Activated T-cell treated with anti-CD3 and anti-CD28 coated beads, Interleukin-2, amount 50 U/mL, for 72 hours (primary cell): ENCODE measurements at regions not wholly inside any gene's neighbourhood (a gene's known extent, or its start where the extent isn't known, plus 50 kb on each side); places are given as distances from the start of the nearest gene placed in this dataset.

Source experiments
- ATAC-seq, 2 donors: fragments of 150-1000 bp; cut with Tn5 transposase; replicated peaks in 1 of 2; 2 replicates each; pipeline ENCODE4 v1.10.0; 2021; ENCODE audit warnings: moderate library complexity in 2 of 2, mild to moderate bottlenecking in 1 of 2
- DNase-seq, 2 donors: peaks; one replicate each; pipeline ENCODE4 v3.0.0; 2021 to 2022; ENCODE audit warnings: mixed read lengths in 1 of 2
- H3K27ac Mint-ChIP-seq: one replicate; pipeline ENCODE4 v1.8.0; 2022; ENCODE audit warnings: mild to moderate bottlenecking, moderate library complexity, mixed read lengths
- H3K27me3 Mint-ChIP-seq: one replicate; pipeline ENCODE4 v1.8.0; 2022; ENCODE audit warnings: low read depth, mixed read lengths
- H3K36me3 Mint-ChIP-seq, 2 donors: one replicate each; pipeline ENCODE4 v1.8.0; 2022; ENCODE audit warnings: mixed read lengths in 2 of 2, mild to moderate bottlenecking in 1 of 2; ENCODE audit not compliant: insufficient read depth in 2 of 2
- H3K4me1 Mint-ChIP-seq: one replicate; pipeline ENCODE4 v1.8.0; 2022; ENCODE audit warnings: low read depth, mixed read lengths
- H3K4me3 Mint-ChIP-seq, 2 donors: one replicate each; pipeline ENCODE4 v1.8.0; 2022; ENCODE audit warnings: mild to moderate bottlenecking in 2 of 2, mixed read lengths in 2 of 2, moderate library complexity in 2 of 2
- H3K9me3 Mint-ChIP-seq, 2 donors: one replicate each; pipeline ENCODE4 v1.8.0; 2022; ENCODE audit warnings: mixed read lengths in 2 of 2

DNA sequence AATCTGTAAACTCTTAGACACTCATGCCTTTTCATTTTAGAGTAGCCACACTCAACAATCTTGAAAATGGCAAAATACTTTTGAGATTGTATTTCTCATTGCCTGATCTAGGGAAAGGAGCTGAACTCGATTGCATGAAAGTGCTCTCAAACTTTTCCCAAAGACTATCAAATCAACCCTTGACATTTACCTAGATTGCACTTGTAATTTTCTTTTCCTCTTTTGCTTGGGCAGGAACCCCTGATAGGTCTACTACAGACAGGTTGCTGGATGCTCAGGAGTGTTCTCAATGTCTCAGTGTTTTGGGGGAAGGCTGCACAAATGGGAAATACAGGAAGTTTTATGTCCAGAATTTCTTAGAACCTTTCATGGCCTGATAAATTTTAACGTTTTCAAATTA lies 468.0 kb upstream of the GJE1 start:
- Mint-ChIP-seq H3K4me3 (no peak overlapping the region), H3K36me3 (no peaks in the 10 kb centered on the region), H3K27me3 (no peaks in the 10 kb centered on the region), H3K9me3 (no peaks in the 10 kb centered on the region), H3K4me1 (no peaks in the 10 kb centered on the region), H3K27ac (no peak overlapping the region)
- ATAC-seq = no peak
- DNase-seq = no peak

DNA sequence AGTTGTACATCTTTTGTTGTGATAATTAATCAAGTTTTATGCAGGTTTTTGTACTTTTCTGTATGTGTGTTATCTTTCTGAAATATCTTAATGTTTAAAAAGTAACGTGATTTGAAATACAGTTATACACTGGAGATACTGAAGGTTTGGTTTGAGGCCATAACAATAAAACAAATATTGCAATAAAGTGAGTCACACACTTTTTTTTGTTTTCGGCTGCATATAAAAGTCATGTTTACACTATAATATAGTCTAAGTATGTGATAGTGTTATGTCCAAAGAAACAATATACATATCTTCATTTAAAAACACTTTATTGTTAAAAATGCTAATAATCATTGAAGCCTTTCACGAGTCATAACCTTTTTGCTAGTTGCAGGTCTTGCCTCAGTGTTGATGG lies 473.1 kb upstream of the GJE1 start:
- ATAC-seq = no peak
- Mint-ChIP-seq H3K4me1 (no peaks in the 10 kb centered on the region), H3K27ac (no peak overlapping the region), H3K36me3 (no peaks in the 10 kb centered on the region), H3K9me3 (no peaks in the 10 kb centered on the region), H3K4me3 (no peak overlapping the region), H3K27me3 (no peaks in the 10 kb centered on the region)
- DNase-seq = no peak

DNA sequence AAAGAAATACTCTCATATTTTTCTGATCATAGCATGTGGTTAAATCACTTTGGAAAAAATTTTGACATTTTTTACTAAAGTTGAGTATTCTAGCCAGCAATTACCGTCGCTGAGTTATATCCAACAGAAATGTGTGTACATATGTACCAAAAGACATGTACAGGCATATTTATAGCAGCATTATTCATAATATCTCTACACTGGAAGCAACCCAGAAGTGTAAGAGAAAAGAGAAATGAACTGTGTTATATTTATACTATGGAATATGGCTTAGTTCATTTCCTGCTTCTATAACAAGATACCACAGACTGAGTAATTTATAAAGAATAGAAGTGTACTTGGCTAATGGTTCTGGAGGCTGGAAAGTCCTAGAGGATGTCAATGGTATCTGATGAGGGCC lies 474.0 kb upstream of the GJE1 start:
- no peak for ATAC-seq
- DNase-seq = no peak
- no peaks in the 10 kb centered on the region for H3K4me1 Mint-ChIP-seq
- H3K27ac Mint-ChIP-seq = no peak overlapping the region
- peaks cover 0 to 2% of the 10 kb centered on the region in 2 donors for H3K9me3 Mint-ChIP-seq
- no peaks in the 10 kb centered on the region for H3K27me3 Mint-ChIP-seq
- H3K4me3 Mint-ChIP-seq = no peak overlapping the region
- H3K36me3 Mint-ChIP-seq = no peaks in the 10 kb centered on the region

DNA sequence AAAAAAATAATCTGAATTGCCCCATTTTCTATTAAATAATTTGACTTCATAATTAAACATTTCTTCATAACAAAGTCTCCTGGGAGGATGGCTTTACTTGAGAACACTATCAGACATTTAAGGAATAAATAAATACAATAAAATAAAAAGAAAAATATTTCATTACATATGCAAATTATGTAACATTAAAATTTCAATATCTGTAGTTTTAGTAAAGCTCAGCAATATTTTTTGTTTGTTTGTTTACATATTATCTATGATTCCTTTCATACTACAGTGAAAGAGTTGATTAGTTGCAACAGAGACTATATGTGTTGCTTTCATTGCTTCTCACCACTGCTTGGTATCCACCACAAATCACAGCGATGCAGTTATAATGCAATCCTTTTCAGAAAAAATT lies 474.9 kb upstream of the GJE1 start:
- no peaks in the 10 kb centered on the region for H3K36me3 Mint-ChIP-seq
- no peak overlapping the region for H3K4me3 Mint-ChIP-seq
- H3K27ac Mint-ChIP-seq = no peak overlapping the region
- peaks cover 0 to 2% of the 10 kb centered on the region in 2 donors for H3K9me3 Mint-ChIP-seq
- no peak for ATAC-seq
- no peaks in the 10 kb centered on the region for H3K4me1 Mint-ChIP-seq
- H3K27me3 Mint-ChIP-seq = no peaks in the 10 kb centered on the region
- no peak for DNase-seq

DNA sequence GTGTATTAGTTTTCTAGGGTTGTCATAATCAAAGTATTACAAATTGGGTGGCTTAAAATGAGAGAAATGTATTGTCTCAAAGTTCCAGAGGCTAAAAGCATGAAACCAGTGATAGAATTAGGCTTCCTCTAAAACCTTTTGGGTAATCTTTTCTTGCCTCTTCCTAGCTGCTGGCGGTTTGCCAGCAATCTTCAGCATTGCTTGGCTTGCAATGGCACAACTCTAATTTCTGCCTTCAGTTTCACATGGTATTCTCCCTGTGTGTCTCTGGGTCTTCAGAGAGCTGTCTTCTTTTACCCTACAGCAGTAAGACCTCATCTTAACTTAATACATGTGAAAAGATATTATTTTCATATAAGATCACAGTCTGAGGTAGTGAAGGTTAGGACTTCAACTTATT lies 479.1 kb upstream of the GJE1 start:
- no peaks in the 10 kb centered on the region for H3K27me3 Mint-ChIP-seq

DNA sequence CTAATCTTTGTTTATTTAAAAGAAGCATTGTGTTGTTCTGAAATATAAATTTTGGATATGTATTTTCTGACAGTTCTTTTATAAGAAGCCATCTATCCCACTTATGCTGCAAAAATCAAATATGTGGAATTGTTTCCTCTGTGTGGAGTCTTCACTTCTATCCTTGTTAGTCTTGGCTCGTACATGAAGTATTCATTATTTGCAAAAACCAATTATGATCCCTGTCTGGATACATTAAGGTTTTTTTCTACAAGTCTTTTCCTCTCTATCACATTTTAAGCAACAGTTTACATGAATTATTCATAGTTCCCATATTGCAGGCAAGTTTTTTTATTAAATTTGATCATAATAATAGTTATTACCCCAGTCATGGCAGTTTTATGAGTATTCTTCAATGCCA lies 490.8 kb upstream of the GJE1 start:
- Mint-ChIP-seq H3K36me3 (no peaks in the 10 kb centered on the region), H3K4me3 (no peak overlapping the region), H3K27me3 (no peaks in the 10 kb centered on the region), H3K9me3 (no peaks in the 10 kb centered on the region), H3K27ac (no peak overlapping the region), H3K4me1 (no peaks in the 10 kb centered on the region)
- no peak for ATAC-seq
- DNase-seq = no peak

More for the DNA sequence above, 479.1 kb upstream of the GJE1 start:
- Mint-ChIP-seq H3K4me3 (no peak overlapping the region), H3K9me3 (peaks cover 0 to 2% of the 10 kb centered on the region in 2 donors), H3K27ac (no peak overlapping the region), H3K36me3 (no peaks in the 10 kb centered on the region), H3K4me1 (no peaks in the 10 kb centered on the region)
- no peak for ATAC-seq
- DNase-seq = no peak

DNA sequence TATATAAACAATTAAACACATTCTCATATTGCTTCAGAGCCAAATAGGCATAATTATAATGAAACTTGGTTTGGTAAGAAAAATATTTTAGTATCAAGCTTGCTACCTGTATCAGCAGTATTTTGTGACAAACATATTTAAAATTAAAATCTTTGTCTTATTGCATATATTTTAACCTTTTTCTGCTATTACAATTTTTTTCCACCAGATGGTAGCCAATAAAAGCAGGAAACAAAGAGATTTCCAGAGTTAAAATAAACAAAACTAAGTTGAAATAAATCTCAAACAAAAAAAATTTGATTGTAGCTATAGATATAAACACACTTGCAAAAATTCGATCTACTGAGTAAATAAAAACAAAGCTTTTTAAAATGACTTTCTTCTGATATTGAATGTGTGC lies 491.3 kb upstream of the GJE1 start:
- DNase-seq = no peak
- Mint-ChIP-seq H3K27ac (no peak overlapping the region), H3K27me3 (no peaks in the 10 kb centered on the region), H3K9me3 (no peaks in the 10 kb centered on the region), H3K4me1 (no peaks in the 10 kb centered on the region), H3K36me3 (no peaks in the 10 kb centered on the region), H3K4me3 (no peak overlapping the region)
- no peak for ATAC-seq

DNA sequence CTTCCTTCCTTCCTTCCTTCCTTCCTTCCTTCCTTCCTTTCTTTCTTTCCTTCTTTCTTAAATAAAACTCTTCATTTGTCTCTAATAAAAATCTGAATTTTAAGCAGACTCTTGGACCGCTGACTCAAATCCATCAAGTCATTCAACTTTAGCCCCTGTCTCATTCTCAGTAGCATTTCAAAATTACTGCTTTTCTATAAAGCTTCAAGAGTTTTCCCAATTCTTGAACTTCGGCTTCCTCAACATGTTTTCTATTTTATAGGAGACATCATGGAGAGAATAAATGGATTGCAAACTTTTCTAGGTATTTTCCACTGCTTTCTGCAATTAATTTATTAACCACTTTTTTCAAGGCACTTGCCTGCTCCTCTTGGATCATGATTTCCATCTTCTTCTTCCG lies 497.1 kb upstream of the GJE1 start:
- Mint-ChIP-seq H3K9me3 (no peaks in the 10 kb centered on the region), H3K4me1 (no peaks in the 10 kb centered on the region), H3K27ac (no peak overlapping the region), H3K36me3 (no peaks in the 10 kb centered on the region), H3K4me3 (no peak overlapping the region), H3K27me3 (no peaks in the 10 kb centered on the region)
- ATAC-seq (no peak), DNase-seq (no peak)

DNA sequence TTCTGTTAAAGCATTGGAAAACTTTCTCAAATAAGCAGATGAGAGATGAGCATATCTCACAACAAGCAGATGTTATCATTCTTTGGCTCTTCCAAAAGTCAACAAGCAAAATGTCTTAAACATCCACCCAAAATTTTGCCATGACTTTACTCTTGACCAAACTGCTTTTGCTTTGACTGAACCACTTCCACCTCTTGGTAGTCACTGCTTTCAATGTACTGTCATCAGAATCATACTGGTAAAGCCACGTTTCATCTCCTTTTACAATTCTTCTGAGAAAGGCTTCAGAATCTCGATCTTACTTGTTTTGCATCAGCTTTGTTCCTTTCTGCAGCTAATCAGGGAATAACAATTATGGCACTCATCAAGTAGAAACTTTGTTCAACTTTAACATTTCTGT lies 498.5 kb upstream of the GJE1 start:
- no peak overlapping the region for H3K27ac Mint-ChIP-seq
- no peaks in the 10 kb centered on the region for H3K36me3 Mint-ChIP-seq
- H3K4me1 Mint-ChIP-seq = no peaks in the 10 kb centered on the region
- H3K27me3 Mint-ChIP-seq = no peaks in the 10 kb centered on the region
- H3K4me3 Mint-ChIP-seq = no peak overlapping the region
- peaks cover 0 to under 1% of the 10 kb centered on the region in 2 donors for H3K9me3 Mint-ChIP-seq
- ATAC-seq (peak; percentile 32 to 65), DNase-seq (no peak)

DNA sequence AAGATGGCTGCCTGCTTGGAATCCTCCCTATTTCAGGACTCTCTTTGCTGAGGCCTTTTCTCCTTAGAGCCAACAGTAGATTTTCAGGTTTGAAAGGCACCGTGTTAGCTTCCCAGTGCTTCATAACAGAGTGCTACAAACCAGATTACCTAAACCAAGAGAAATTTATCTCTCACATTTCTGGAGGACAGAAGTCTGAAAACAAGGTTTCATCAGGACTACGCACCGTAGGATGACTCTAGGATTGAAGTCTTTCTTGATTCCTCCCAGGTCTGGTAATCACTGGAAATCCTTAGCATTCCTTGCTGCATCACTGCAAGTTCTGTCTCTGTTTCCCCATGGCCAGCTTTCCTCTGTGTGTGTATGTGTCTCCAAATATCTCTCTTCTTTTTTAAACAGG lies 508.4 kb upstream of the GJE1 start:
- Mint-ChIP-seq H3K9me3 (peaks cover 0 to 5% of the 10 kb centered on the region in 2 donors), H3K4me1 (no peaks in the 10 kb centered on the region)

DNA sequence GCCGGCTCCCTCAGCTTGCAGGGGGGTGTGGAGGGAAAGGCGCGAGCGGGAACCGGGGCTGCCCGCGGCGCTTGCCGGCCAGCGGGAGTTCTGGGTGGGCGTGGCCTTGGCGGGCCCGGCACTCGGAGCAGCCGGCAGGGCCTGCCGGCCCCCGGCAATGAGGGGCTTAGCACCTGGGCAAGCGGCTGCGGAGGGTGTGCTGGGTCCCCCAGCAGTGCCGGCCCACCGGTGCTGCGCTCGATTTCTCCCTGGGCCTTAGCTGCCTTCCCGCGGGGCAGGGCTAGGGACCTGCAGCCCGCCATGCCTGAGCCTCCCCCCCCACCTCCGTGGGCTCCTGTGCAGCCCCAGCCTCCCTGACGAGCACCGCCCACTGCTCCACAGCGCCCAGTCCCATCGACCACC lies 514.5 kb upstream of the GJE1 start:
- DNase-seq (no peak), ATAC-seq (no peak)
- H3K4me1 Mint-ChIP-seq = no peaks in the 10 kb centered on the region
- no peaks in the 10 kb centered on the region for H3K27me3 Mint-ChIP-seq
- no peak overlapping the region for H3K27ac Mint-ChIP-seq
- no peaks in the 10 kb centered on the region for H3K9me3 Mint-ChIP-seq
- no peak overlapping the region for H3K4me3 Mint-ChIP-seq
- no peaks in the 10 kb centered on the region for H3K36me3 Mint-ChIP-seq

More for the DNA sequence above, 508.4 kb upstream of the GJE1 start:
- H3K27me3 Mint-ChIP-seq = no peaks in the 10 kb centered on the region
- H3K36me3 Mint-ChIP-seq = no peaks in the 10 kb centered on the region
- H3K27ac Mint-ChIP-seq = no peak overlapping the region
- H3K4me3 Mint-ChIP-seq = no peak overlapping the region
- no peak for DNase-seq
- ATAC-seq = no peak

DNA sequence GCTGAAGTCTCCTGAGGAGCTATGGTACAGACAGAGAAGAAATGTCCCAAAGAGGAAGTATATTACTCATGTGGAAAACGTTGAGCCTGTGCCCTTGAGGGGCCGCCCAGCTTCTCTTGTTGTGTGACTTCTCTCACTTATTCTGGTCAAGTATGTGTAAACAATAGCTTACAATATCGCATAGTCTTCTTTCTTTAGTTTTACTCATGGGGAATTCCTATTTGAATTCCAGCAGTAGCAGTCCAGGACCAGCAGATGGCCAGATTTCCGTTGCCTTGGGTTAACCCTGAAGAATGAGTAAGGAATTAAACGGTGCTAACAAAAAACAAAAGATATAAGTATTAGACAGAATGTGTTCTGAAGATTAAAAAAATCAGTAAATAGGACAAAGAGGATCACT lies 522.0 kb upstream of the GJE1 start:
- Mint-ChIP-seq H3K4me1 (no peaks in the 10 kb centered on the region), H3K9me3 (peaks cover 1 to 5% of the 10 kb centered on the region in 2 donors), H3K27ac (no peak overlapping the region), H3K27me3 (peaks cover 8% of the 10 kb centered on the region), H3K4me3 (no peak overlapping the region), H3K36me3 (no peaks in the 10 kb centered on the region)
- ATAC-seq (no peak), DNase-seq (no peak)

DNA sequence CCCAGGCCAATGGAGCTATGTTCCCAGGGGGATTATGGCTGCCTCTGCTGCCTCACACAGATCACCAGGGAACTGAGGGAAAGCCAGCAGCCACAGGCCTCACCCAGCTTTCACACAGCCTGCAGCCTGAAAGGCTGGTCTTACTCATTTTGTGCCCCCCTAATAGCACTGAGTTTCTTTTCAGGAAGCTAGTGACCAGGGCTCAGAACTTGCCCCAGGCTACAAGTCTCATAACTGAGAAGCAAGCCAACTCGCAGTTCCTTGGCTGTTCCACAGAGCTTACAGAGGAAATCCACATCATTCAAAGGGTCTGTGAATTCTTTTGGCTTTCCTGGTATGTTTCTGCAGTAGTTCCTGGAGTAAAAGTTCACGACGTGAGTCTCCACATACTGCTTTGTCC lies 524.8 kb upstream of the GJE1 start:
- ATAC-seq (no peak), DNase-seq (no peak)
- no peak overlapping the region for H3K27ac Mint-ChIP-seq
- no peak overlapping the region for H3K4me3 Mint-ChIP-seq
- H3K27me3 Mint-ChIP-seq = peaks cover 8% of the 10 kb centered on the region
- H3K4me1 Mint-ChIP-seq = no peaks in the 10 kb centered on the region
- H3K36me3 Mint-ChIP-seq = no peaks in the 10 kb centered on the region
- peaks cover 1 to 5% of the 10 kb centered on the region in 2 donors for H3K9me3 Mint-ChIP-seq

DNA sequence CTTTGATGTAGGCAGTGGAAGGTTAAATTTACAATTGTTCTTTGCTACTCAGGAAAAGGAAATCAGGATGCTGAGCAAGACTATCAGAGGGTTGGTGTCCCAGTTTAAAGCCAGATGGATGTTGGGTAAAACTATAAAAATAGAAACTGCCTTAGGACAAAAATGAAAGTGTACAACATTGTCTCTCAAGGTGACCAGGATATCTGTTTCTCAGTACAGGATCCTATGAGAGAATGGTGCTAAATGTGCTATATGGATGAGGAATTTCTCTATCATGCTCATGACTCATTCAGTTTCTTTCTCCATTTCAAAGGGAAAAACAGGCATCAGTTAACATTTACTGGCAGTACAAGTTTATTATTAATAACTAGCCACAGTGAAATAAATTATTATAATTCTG lies 534.2 kb upstream of the GJE1 start:
- DNase-seq = no peak
- Mint-ChIP-seq H3K27me3 (no peaks in the 10 kb centered on the region), H3K4me3 (no peak overlapping the region), H3K36me3 (no peaks in the 10 kb centered on the region), H3K9me3 (no peaks in the 10 kb centered on the region), H3K4me1 (no peaks in the 10 kb centered on the region), H3K27ac (no peak overlapping the region)
- ATAC-seq = no peak

DNA sequence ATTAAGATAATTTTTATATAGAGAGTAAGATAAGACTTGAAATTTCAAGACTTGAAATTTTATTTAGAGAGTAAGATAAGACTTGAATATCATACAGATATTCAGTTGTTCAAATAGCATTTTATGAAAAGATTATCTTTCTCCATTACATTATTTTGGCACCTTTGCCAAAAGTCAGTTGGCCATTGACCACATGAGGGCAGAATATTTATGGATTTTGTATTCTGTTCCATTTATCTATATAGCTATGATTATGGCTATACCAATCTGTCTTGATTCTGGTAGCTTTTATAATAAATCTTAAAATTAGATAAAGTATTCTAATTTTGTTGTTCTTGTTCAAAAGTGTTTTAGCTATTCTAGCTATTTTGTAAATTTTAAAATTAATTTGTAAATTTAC lies 537.9 kb upstream of the GJE1 start:
- DNase-seq = no peak
- H3K27me3 Mint-ChIP-seq = no peaks in the 10 kb centered on the region
- no peak overlapping the region for H3K27ac Mint-ChIP-seq
- no peak for ATAC-seq
- H3K36me3 Mint-ChIP-seq = no peaks in the 10 kb centered on the region
- H3K4me3 Mint-ChIP-seq = no peak overlapping the region
- no peaks in the 10 kb centered on the region for H3K4me1 Mint-ChIP-seq
- no peaks in the 10 kb centered on the region for H3K9me3 Mint-ChIP-seq
